HCT116 (cell line): ENCODE measurements at regions not wholly inside any gene's neighbourhood (a gene's known extent, or its start where the extent isn't known, plus 50 kb on each side); places are given as distances from the start of the nearest gene placed in this dataset.

ENCODE experiments used
- ATAC-seq: fragments of 200-7000 bp; cut with Tn5 transposase; 2 replicates; pipeline ENCODE4 v1.9.1; 2020; ENCODE audit warnings: mild to moderate bottlenecking, moderate library complexity
- BruUV-seq: library from RNA; stranded (reverse); fragments of 400-500 nt; replicated peaks from 2 replicates; lab custom pipeline; 2021; lab: Mats Ljungman, UMichigan
- CTCF ChIA-PET: fragments of 300-600 bp; sonication (Branson Sonifier 250); formaldehyde crosslinking; loops from one replicate; lab custom pipeline; 2021; ENCODE audit warnings: antibody characterized with exemption; lab: Charles Lee
- POLR2A ChIA-PET: fragments of 300-600, 350-600 bp; sonication (Branson Sonifier 250); formaldehyde crosslinking; loops from one replicate; lab custom pipeline; 2021; ENCODE audit warnings: antibody characterized with exemption; lab: Charles Lee
- RAD21 ChIA-PET, 2 experiments: fragments of 300-600 bp; sonication (Branson Sonifier 250); formaldehyde crosslinking; loops; one replicate each; lab custom pipeline; 2023; ENCODE audit warnings: low total read pairs in 2 of 2; ENCODE audit not compliant: uncharacterized antibody in 2 of 2, unreplicated experiment in 2 of 2, low non-redundant PET in 1 of 2; lab: Charles Lee
- DNase-seq: peaks from one replicate; pipeline ENCODE4 v3.0.0-alpha.2; 2010; ENCODE audit warnings: low read depth, low spot score
- H2AFZ ChIP-seq: fragments of 200-600 bp; shearing (Covaris generic), sonication (generic); 2 replicates; pipeline ENCODE4 v1.6.1; 2017; ENCODE audit warnings: low read depth, mixed run types, mixed read lengths, antibody characterized with exemption, low read length; ENCODE audit not compliant: poor library complexity, severe bottlenecking
- H3K27ac ChIP-seq: 2 replicates; pipeline ENCODE4 v1.5.1; 2012; ENCODE audit warnings: low read depth, low read length
- H3K27me3 ChIP-seq: fragments of 200-600 bp; sonication (generic); 2 replicates; pipeline ENCODE4 v1.6.1; 2016; ENCODE audit warnings: mixed run types, low read length, mixed read lengths; ENCODE audit not compliant: insufficient read depth
- H3K36me3 ChIP-seq, 2 experiments: fragments of 200-500 bp in 1 of 2; fragments of 200-600 bp in 1 of 2; sonication (Bioruptor generic) in 1 of 2; sonication (generic) in 1 of 2; 2 replicates each; pipeline versions ENCODE4 v1.5.1 to v1.6.1; 2014 to 2016; ENCODE audit warnings: low read length in 2 of 2, inconsistent platforms in 1 of 2, mixed read lengths in 1 of 2, mixed run types in 1 of 2; ENCODE audit not compliant: insufficient read depth in 2 of 2, control insufficient read depth in 1 of 2
- H3K4me1 ChIP-seq, 2 experiments: fragments of 200-600 bp in 1 of 2; sonication (generic) in 1 of 2; 2 replicates each; pipeline versions ENCODE4 v1.5.1 to v1.6.1; 2012 to 2017; ENCODE audit warnings: low read length in 2 of 2, inconsistent platforms in 1 of 2, mild to moderate bottlenecking in 1 of 2, mixed read lengths in 1 of 2, mixed run types in 1 of 2, moderate library complexity in 1 of 2; ENCODE audit not compliant: insufficient read depth in 2 of 2, control insufficient read depth in 1 of 2
- H3K4me2 ChIP-seq: fragments of 200-600 bp; sonication (generic); 2 replicates; pipeline ENCODE4 v1.6.1; 2017; ENCODE audit warnings: mixed run types, low read length, mixed read lengths
- H3K4me3 ChIP-seq, 2 experiments: fragments of 200-600 bp in 1 of 2; sonication (generic) in 1 of 2; replicated peaks in 1 of 2; 2 replicates each; pipeline ENCODE4 v1.5.1; 2011 to 2016; ENCODE audit warnings: low read length in 2 of 2, control low read depth in 1 of 2, low read depth in 1 of 2, mild to moderate bottlenecking in 1 of 2, mixed read lengths in 1 of 2, mixed run types in 1 of 2
- H3K79me2 ChIP-seq: fragments of 200-600 bp; sonication (generic); 2 replicates; pipeline ENCODE4 v1.6.1; 2017; ENCODE audit warnings: mild to moderate bottlenecking, mixed run types, low read length, moderate library complexity, mixed read lengths; ENCODE audit not compliant: insufficient read depth
- H3K9ac ChIP-seq: fragments of 200-600 bp; sonication (generic); 2 replicates; pipeline ENCODE4 v1.6.1; 2016; ENCODE audit warnings: low read length, mixed read lengths
- H3K9me2 ChIP-seq: fragments of 200-600 bp; sonication (generic), shearing (Covaris generic); 2 replicates; pipeline ENCODE4 v1.6.1; 2017; ENCODE audit warnings: mixed run types, mild to moderate bottlenecking, moderate library complexity; ENCODE audit not compliant: insufficient read depth
- H3K9me3 ChIP-seq, 2 experiments: fragments of 200-500 bp in 1 of 2; fragments of 200-600 bp in 1 of 2; sonication (Bioruptor generic) in 1 of 2; sonication (generic) in 1 of 2; 2 replicates each; pipeline ENCODE4 v1.6.1; 2014 to 2017; ENCODE audit warnings: low read length in 2 of 2, mixed read lengths in 2 of 2, inconsistent platforms in 1 of 2, low read depth in 1 of 2, mild to moderate bottlenecking in 1 of 2, mixed run types in 1 of 2, moderate library complexity in 1 of 2; ENCODE audit not compliant: control insufficient read depth in 1 of 2, insufficient read depth in 1 of 2
- H4K20me1 ChIP-seq: fragments of 200-600 bp; sonication (generic), shearing (Covaris generic); 2 replicates; pipeline ENCODE4 v1.6.1; 2017; ENCODE audit warnings: mixed run types, mild to moderate bottlenecking, moderate library complexity; ENCODE audit not compliant: insufficient read depth
- EGR1 ChIP-seq: IDR thresholded peaks from 2 replicates; pipeline ENCODE4 v1.6.1; 2012; ENCODE audit warnings: low read depth
- ELF1 ChIP-seq: IDR thresholded peaks from 2 replicates; pipeline ENCODE4 v1.6.1; 2012; ENCODE audit warnings: low read depth, borderline replicate concordance
- EZH2 ChIP-seq: fragments of 200-600 bp; sonication (generic); IDR thresholded peaks from 2 replicates; pipeline ENCODE4 v1.6.1; 2017; ENCODE audit warnings: antibody characterized with exemption, mixed run types
- EZH2phosphoT487 ChIP-seq: fragments of 200-600 bp; IDR thresholded peaks from 2 replicates; pipeline ENCODE4 v1.6.1; 2018; ENCODE audit warnings: antibody characterized with exemption, borderline replicate concordance
- FOSL1 ChIP-seq: IDR thresholded peaks from 2 replicates; pipeline ENCODE4 v1.6.1; 2012; ENCODE audit warnings: low read depth
- JUND ChIP-seq: IDR thresholded peaks from 2 replicates; pipeline ENCODE4 v1.6.1; 2012
- POLR2A ChIP-seq: IDR thresholded peaks from 2 replicates; pipeline ENCODE4 v1.7.0; 2011; ENCODE audit warnings: borderline replicate concordance; ENCODE audit not compliant: insufficient read depth, insufficient read length; ENCODE audit errors: extremely low read depth
- POLR2AphosphoS5 ChIP-seq: IDR thresholded peaks from 2 replicates; pipeline ENCODE4 v1.6.1; 2011; ENCODE audit warnings: mild to moderate bottlenecking, low read depth, low read length, moderate library complexity
- SIN3A ChIP-seq: IDR thresholded peaks from 2 replicates; pipeline ENCODE4 v1.6.1; 2012; ENCODE audit warnings: low read depth
- SP1 ChIP-seq: IDR thresholded peaks from 2 replicates; pipeline ENCODE4 v1.6.1; 2012; ENCODE audit warnings: low read depth
- SRF ChIP-seq: IDR thresholded peaks from 2 replicates; pipeline ENCODE4 v1.6.1; 2012; ENCODE audit warnings: low read depth
- TCF7L2 ChIP-seq: IDR thresholded peaks from 2 replicates; pipeline ENCODE4 v1.7.0; 2011; ENCODE audit warnings: borderline replicate concordance, inconsistent platforms; ENCODE audit not compliant: insufficient read depth, insufficient read length; ENCODE audit errors: extremely low read depth
- YY1 ChIP-seq: IDR thresholded peaks from 2 replicates; pipeline ENCODE4 v1.6.1; 2011; ENCODE audit warnings: low read length, low read depth, moderate library complexity, mild to moderate bottlenecking; ENCODE audit not compliant: insufficient replicate concordance; ENCODE audit errors: extremely low read depth
- intact Hi-C: fragments of 100-400 bp; cut with micrococcal nuclease; formaldehyde crosslinking; loops from 2 replicates; pipeline ENCODE4 v1.10.0; 2022
- TF ChIP-seq, protein P1 (sequence below): IDR thresholded peaks from 2 replicates; pipeline ENCODE4 v1.6.1; 2012
- TF ChIP-seq, protein P2 (sequence below): IDR thresholded peaks from 2 replicates; pipeline ENCODE4 v1.6.1; 2011; ENCODE audit warnings: mild to moderate bottlenecking, low read length, moderate library complexity; ENCODE audit not compliant: insufficient replicate concordance; ENCODE audit errors: extremely low read depth
- TF ChIP-seq, protein P3 (sequence below): IDR thresholded peaks from 2 replicates; pipeline ENCODE4 v1.6.1; 2012
- TF ChIP-seq, protein P4 (sequence below), 3 experiments: fragments of 200-600 bp in 1 of 3; sonication (generic) in 1 of 3; IDR thresholded peaks in 2 of 3; conservative IDR thresholded peaks in 1 of 3; 2 replicates each; pipeline ENCODE4 v1.5.1; 2012 to 2017; ENCODE audit warnings: low read depth in 2 of 3, low read length in 2 of 3, antibody characterized with exemption in 1 of 3, borderline replicate concordance in 1 of 3, control low read depth in 1 of 3, mild to moderate bottlenecking in 1 of 3, mixed read lengths in 1 of 3, mixed run types in 1 of 3, moderate library complexity in 1 of 3; ENCODE audit not compliant: insufficient read depth in 1 of 3

DNA sequence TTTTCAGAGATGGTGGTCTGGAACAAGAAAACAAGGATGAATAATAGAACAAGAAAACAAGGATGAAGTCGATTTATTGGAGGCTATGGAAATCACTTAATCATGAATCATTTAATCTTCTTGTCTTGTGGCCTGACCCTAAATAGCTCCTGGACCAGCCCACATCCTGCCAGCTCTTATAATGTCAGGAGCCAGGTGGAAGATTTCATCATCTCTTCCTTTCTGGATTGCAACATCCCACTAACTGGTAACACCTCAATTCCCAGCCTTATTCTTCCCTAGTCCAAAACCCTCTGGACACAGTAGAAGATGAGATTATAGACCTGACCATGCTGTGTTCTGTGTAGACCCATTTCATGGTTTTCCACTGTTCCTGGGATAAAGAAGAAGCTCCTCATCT is 470.1 kb upstream of the USP9Y start:
- Histone ChIP-seq H3K36me3 (no peaks in the 10 kb centered on the region), H3K79me2 (no peaks in the 10 kb centered on the region), H3K9ac (no peak overlapping the region), H3K27me3 (no peaks in the 10 kb centered on the region), H3K9me3 (no peaks in the 10 kb centered on the region), H3K9me2 (no peaks in the 10 kb centered on the region), H3K27ac (no peak overlapping the region), H3K4me1 (no peaks in the 10 kb centered on the region), H4K20me1 (no peaks in the 10 kb centered on the region), H2AFZ (no peak overlapping the region), H3K4me3 (no peak overlapping the region), H3K4me2 (no peak overlapping the region)
- ATAC-seq (no peak), DNase-seq (no peak)
- intact Hi-C loops: no loop called here
- TF ChIP-seq TCF7L2 (no peak), ELF1 (no peak), EZH2phosphoT487 (no peak)
- TF ChIP-seq, protein P1, sequence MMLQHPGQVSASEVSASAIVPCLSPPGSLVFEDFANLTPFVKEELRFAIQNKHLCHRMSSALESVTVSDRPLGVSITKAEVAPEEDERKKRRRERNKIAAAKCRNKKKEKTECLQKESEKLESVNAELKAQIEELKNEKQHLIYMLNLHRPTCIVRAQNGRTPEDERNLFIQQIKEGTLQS: no peak
- TF ChIP-seq, protein P2, sequence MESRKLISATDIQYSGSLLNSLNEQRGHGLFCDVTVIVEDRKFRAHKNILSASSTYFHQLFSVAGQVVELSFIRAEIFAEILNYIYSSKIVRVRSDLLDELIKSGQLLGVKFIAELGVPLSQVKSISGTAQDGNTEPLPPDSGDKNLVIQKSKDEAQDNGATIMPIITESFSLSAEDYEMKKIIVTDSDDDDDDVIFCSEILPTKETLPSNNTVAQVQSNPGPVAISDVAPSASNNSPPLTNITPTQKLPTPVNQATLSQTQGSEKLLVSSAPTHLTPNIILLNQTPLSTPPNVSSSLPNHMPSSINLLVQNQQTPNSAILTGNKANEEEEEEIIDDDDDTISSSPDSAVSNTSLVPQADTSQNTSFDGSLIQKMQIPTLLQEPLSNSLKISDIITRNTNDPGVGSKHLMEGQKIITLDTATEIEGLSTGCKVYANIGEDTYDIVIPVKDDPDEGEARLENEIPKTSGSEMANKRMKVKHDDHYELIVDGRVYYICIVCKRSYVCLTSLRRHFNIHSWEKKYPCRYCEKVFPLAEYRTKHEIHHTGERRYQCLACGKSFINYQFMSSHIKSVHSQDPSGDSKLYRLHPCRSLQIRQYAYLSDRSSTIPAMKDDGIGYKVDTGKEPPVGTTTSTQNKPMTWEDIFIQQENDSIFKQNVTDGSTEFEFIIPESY: no peak
- RAD21 ChIA-PET: no interaction called here
- POLR2A ChIA-PET: no interaction called here
- no TSS peak for BruUV-seq
- CTCF ChIA-PET: no interaction called here

DNA sequence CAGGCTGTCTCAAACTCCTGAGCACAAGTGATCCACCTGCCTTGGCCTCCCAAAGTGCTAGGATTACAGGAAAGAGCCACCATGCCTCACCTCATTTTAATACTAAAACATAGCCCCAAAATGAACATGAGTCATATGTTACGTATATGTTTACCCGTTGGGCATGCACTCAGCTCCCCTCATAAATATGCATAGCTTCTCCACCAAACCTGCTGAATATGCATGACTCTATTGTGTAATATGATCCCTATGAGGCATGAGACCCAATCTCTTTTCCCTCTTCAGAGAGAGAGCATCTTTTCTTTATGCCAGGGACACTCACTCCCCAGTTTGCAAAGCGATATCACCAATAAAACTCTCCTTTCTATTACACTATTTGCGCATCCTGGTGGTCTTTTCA is 464.6 kb upstream of the USP9Y start:
- POLR2A ChIA-PET: no interaction called here
- Histone ChIP-seq H3K9me2 (no peaks in the 10 kb centered on the region), H3K9ac (no peak overlapping the region), H3K4me1 (no peaks in the 10 kb centered on the region), H3K27me3 (no peaks in the 10 kb centered on the region), H3K79me2 (no peaks in the 10 kb centered on the region), H3K9me3 (no peaks in the 10 kb centered on the region), H3K36me3 (no peaks in the 10 kb centered on the region), H4K20me1 (no peaks in the 10 kb centered on the region), H3K4me2 (no peak overlapping the region), H3K4me3 (no peak overlapping the region), H3K27ac (no peak overlapping the region), H2AFZ (no peak overlapping the region)
- ATAC-seq (no peak), DNase-seq (no peak)
- RAD21 ChIA-PET: no interaction called here
- CTCF ChIA-PET: no interaction called here
- intact Hi-C loops: no loop called here
- BruUV-seq: no TSS peak
- TF ChIP-seq JUND: no peak
- no peak for TF ChIP-seq SP1
- no peak for TF ChIP-seq SIN3A
- TF ChIP-seq EZH2: no peak
- TF ChIP-seq, protein P3, sequence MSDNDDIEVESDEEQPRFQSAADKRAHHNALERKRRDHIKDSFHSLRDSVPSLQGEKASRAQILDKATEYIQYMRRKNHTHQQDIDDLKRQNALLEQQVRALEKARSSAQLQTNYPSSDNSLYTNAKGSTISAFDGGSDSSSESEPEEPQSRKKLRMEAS: no peak
- TF ChIP-seq, protein P4, sequence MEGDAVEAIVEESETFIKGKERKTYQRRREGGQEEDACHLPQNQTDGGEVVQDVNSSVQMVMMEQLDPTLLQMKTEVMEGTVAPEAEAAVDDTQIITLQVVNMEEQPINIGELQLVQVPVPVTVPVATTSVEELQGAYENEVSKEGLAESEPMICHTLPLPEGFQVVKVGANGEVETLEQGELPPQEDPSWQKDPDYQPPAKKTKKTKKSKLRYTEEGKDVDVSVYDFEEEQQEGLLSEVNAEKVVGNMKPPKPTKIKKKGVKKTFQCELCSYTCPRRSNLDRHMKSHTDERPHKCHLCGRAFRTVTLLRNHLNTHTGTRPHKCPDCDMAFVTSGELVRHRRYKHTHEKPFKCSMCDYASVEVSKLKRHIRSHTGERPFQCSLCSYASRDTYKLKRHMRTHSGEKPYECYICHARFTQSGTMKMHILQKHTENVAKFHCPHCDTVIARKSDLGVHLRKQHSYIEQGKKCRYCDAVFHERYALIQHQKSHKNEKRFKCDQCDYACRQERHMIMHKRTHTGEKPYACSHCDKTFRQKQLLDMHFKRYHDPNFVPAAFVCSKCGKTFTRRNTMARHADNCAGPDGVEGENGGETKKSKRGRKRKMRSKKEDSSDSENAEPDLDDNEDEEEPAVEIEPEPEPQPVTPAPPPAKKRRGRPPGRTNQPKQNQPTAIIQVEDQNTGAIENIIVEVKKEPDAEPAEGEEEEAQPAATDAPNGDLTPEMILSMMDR (IDR thresholded peaks at IDR 0.05 in 2 of 3, conservative IDR thresholded peaks at IDR 0.05 in 1 of 3; ENCODE audit: borderline replicate concordance in 1 of 3, insufficient read depth in 1 of 3, low read depth in 2 of 3, low read length in 2 of 3): no peak
- no peak for TF ChIP-seq FOSL1
- TF ChIP-seq YY1: no peak
- TF ChIP-seq EGR1: no peak
- TF ChIP-seq, protein P1: no peak
- TF ChIP-seq POLR2AphosphoS5: no peak
- TF ChIP-seq ELF1: no peak
- no peak for TF ChIP-seq POLR2A
- TF ChIP-seq SRF: no peak
